IMR-90 (cell line): ENCODE measurements at regions not wholly inside any gene's neighbourhood (a gene's known extent, or its start where the extent isn't known, plus 50 kb on each side); places are given as distances from the start of the nearest gene placed in this dataset.

Experiments
- ELK1 ChIP-seq: fragments of 150-350 bp; IDR thresholded peaks from 2 replicates; pipeline ENCODE4 v1.6.1; 2016; ENCODE audit warnings: low read depth, mild to moderate bottlenecking, low read length, moderate library complexity, borderline replicate concordance
- NFE2L2 ChIP-seq: fragments of 150-350 bp; IDR thresholded peaks from 2 replicates; pipeline ENCODE4 v1.6.1; 2016; ENCODE audit warnings: low read depth, mild to moderate bottlenecking, low read length
- POLR2A ChIP-seq: IDR thresholded peaks from 2 replicates; pipeline ENCODE4 v1.6.1; 2012; ENCODE audit warnings: mild to moderate bottlenecking, low read depth, low read length
- SMC3 ChIP-seq: fragments of 150-350 bp; IDR thresholded peaks from 2 replicates; pipeline ENCODE4 v1.6.1; 2016; ENCODE audit warnings: low read depth, mild to moderate bottlenecking, antibody characterized with exemption, low read length, moderate library complexity

- no peak for TF ChIP-seq NFE2L2
- no peak for TF ChIP-seq ELK1
- no peak for TF ChIP-seq POLR2A
- no peak for TF ChIP-seq SMC3
Measured at GRCh38 chrX:110563282-110563681, 204.6 kb downstream of the RTL9 start.
